Left lung (tissue), 4 donors: ENCODE measurements at regions not wholly inside any gene's neighbourhood (a gene's known extent, or its start where the extent isn't known, plus 50 kb on each side); places are given as distances from the start of the nearest gene placed in this dataset.

ENCODE experiments used
- ATAC-seq: fragments of 200-7000 bp; cut with Tn5 transposase; one replicate; pipeline ENCODE4 v1.9.1; 2020; ENCODE audit warnings: moderate library complexity
- DNase-seq, 4 donors: peaks; one replicate each; pipeline ENCODE4 v3.0.0-alpha.2; 2013 to 2020
- H3K27ac ChIP-seq, 2 donors: fragments of 200-600 bp; sonication (generic) in 1 of 2; one replicate each; pipeline versions ENCODE4 v1.5.0 to v1.8.0; 2020 to 2021
- H3K27me3 ChIP-seq, 2 donors: fragments of 200-600 bp; sonication (generic) in 1 of 2; one replicate each; pipeline versions ENCODE4 v1.5.0 to v1.8.0; 2020 to 2021
- H3K36me3 ChIP-seq, 2 donors: fragments of 200-600 bp; sonication (generic) in 1 of 2; one replicate each; pipeline versions ENCODE4 v1.5.0 to v1.8.0; 2020 to 2021
- H3K4me1 ChIP-seq, 2 donors: fragments of 200-600 bp; one replicate each; pipeline ENCODE4 v1.8.0; 2021
- H3K4me3 ChIP-seq, 2 donors: fragments of 200-600 bp; sonication (generic) in 1 of 2; one replicate each; pipeline versions ENCODE4 v1.5.0 to v1.8.0; 2020 to 2021; ENCODE audit warnings: mild to moderate bottlenecking in 1 of 2
- H3K9me3 ChIP-seq, 2 donors: fragments of 200-600 bp; sonication (generic) in 1 of 2; one replicate each; pipeline versions ENCODE4 v1.5.0 to v1.8.0; 2020 to 2021
- intact Hi-C, 2 donors: fragments of 100-400 bp; cut with DNase I; formaldehyde crosslinking; loops; one replicate each; pipeline versions ENCODE4 v1.11.2 to v1.14.2; 2022
- TF ChIP-seq, protein P1 (sequence below), 2 donors: fragments of 200-600 bp; sonication (generic) in 1 of 2; IDR thresholded peaks; one replicate each; pipeline versions ENCODE4 v1.5.0 to v1.8.0; 2021; ENCODE audit warnings: antibody characterized with exemption in 2 of 2
- donor health status: DM: no; HTN: yes; CAD: no.
- donor health status: DM: no; HTN: no; CAD: no.

- H3K9me3 ChIP-seq: no peaks in the 10 kb centered on the region
- no peaks in the 10 kb centered on the region for H3K4me1 ChIP-seq
- TF ChIP-seq, protein P1, sequence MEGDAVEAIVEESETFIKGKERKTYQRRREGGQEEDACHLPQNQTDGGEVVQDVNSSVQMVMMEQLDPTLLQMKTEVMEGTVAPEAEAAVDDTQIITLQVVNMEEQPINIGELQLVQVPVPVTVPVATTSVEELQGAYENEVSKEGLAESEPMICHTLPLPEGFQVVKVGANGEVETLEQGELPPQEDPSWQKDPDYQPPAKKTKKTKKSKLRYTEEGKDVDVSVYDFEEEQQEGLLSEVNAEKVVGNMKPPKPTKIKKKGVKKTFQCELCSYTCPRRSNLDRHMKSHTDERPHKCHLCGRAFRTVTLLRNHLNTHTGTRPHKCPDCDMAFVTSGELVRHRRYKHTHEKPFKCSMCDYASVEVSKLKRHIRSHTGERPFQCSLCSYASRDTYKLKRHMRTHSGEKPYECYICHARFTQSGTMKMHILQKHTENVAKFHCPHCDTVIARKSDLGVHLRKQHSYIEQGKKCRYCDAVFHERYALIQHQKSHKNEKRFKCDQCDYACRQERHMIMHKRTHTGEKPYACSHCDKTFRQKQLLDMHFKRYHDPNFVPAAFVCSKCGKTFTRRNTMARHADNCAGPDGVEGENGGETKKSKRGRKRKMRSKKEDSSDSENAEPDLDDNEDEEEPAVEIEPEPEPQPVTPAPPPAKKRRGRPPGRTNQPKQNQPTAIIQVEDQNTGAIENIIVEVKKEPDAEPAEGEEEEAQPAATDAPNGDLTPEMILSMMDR (IDR thresholded peaks at IDR 0.05): no peak
- intact Hi-C loops: no loop called here
- DNase-seq (no peak), ATAC-seq (no peak)
- H3K27ac ChIP-seq: no peak overlapping the region
- no peaks in the 10 kb centered on the region for H3K27me3 ChIP-seq
- H3K36me3 ChIP-seq: no peaks in the 10 kb centered on the region
- H3K4me3 ChIP-seq: no peak overlapping the region
Observed at GRCh38 chr2:150974864-150975263, 286.8 kb downstream of the RBM43 start.

- Histone ChIP-seq H3K4me1 (no peaks in the 10 kb centered on the region), H3K9me3 (no peaks in the 10 kb centered on the region), H3K36me3 (no peaks in the 10 kb centered on the region), H3K27ac (no peak overlapping the region), H3K27me3 (no peaks in the 10 kb centered on the region), H3K4me3 (no peak overlapping the region)
- TF ChIP-seq, protein P1 (IDR thresholded peaks at IDR 0.05): no peak
- no peak for ATAC-seq
- intact Hi-C loops: no loop called here
- DNase-seq: no peak
Observed at GRCh38 chr2:150974234-150974633, 287.4 kb downstream of the RBM43 start.

DNA sequence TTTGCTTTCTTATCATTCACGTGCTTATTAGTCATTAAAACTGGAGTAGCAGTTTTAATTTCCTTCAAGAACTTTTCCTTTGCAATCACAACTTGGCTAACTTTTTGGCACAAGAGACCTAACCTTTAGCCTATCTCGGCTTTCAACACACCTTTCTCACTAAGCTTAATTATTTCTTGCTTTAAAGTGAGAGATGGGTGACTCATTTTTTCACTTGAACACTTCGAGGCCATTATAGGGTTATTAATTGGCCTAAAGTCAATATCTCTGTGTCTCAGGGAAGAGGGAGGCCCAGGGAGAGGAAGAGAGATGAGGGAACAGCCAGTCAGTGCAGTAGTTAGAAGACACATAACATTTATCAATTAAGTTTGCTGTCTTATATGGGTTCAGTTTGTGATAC, 289.8 kb downstream of the RBM43 start:
- no peak for DNase-seq
- TF ChIP-seq, protein P1 (IDR thresholded peaks at IDR 0.05): no peak
- H3K27ac ChIP-seq: peak overlapping the region; percentile 34 to 59
- peak; percentile 73 for ATAC-seq
- no peaks in the 10 kb centered on the region for H3K27me3 ChIP-seq
- no peaks in the 10 kb centered on the region for H3K9me3 ChIP-seq
- H3K4me3 ChIP-seq: no peak overlapping the region
- H3K36me3 ChIP-seq: no peaks in the 10 kb centered on the region
- intact Hi-C loops: no loop called here
- no peaks in the 10 kb centered on the region for H3K4me1 ChIP-seq

- Histone ChIP-seq H3K27ac (no peak overlapping the region), H3K4me1 (no peaks in the 10 kb centered on the region), H3K36me3 (no peaks in the 10 kb centered on the region), H3K27me3 (no peaks in the 10 kb centered on the region), H3K4me3 (no peak overlapping the region), H3K9me3 (peaks cover 0 to 2% of the 10 kb centered on the region in 2 donors)
- TF ChIP-seq, protein P1 (IDR thresholded peaks at IDR 0.05): no peak
- no peak for ATAC-seq
- no peak for DNase-seq
- intact Hi-C loops: no loop called here
Observed at GRCh38 chr2:150963336-150963735, 298.3 kb downstream of the RBM43 start.

- no peak for ATAC-seq
- intact Hi-C loops: no loop called here
- no peaks in the 10 kb centered on the region for H3K4me1 ChIP-seq
- DNase-seq: peak in 1 of 4 donors; percentile 57
- no peak overlapping the region for H3K27ac ChIP-seq
- H3K9me3 ChIP-seq: peaks cover 0 to 11% of the 10 kb centered on the region in 2 donors
- no peak overlapping the region for H3K4me3 ChIP-seq
- H3K27me3 ChIP-seq: no peaks in the 10 kb centered on the region
- TF ChIP-seq, protein P1 (IDR thresholded peaks at IDR 0.05): no peak
- H3K36me3 ChIP-seq: no peaks in the 10 kb centered on the region
Observed at GRCh38 chr2:150955231-150955630, 306.4 kb downstream of the RBM43 start.
